NCI-H345 (cell line): ENCODE measurements at regions not wholly inside any gene's neighbourhood (a gene's known extent, or its start where the extent isn't known, plus 50 kb on each side); places are given as distances from the start of the nearest gene placed in this dataset.

Source experiments
- DNase-seq: peaks from one replicate; lab custom pipeline; 2025; lab: John Stamatoyannopoulos, UW

DNA sequence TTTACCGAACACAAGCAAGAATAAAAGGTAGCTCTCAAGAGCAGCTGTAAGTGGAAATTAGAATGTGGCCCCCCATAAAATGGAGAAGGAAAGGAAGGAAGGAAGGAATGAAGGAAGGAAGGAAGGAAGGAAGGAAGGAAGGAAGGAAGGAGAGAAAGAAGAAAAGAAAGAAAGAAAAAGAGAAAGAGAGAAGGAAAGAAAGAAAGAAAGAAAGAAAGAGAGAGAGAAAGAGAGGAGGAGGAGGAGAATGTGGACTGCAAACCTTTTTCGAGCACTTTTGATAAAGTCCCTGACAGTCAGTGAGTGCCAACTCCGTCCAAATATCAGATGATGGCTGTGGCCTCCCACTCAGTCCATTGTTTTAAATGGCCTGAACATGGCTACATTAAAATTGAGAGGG lies 53.8 kb upstream of the SNX2 start:
- no peak for DNase-seq

- no peak for DNase-seq
These were observed 52.5 kb upstream of the SNX2 start for GRCh38 chr5:122722341-122722740.

GRCh38 chr5:122723606-122724352 lies 51.1 kb upstream of the SNX2 start:
- no peak for DNase-seq
